IMR-90 (cell line): ENCODE measurements at regions not wholly inside any gene's neighbourhood (a gene's known extent, or its start where the extent isn't known, plus 50 kb on each side); places are given as distances from the start of the nearest gene placed in this dataset.
A peak's percentile ranks its signal among the peaks of the same experiment; 100 is the strongest.

Source experiments
- ATAC-seq: fragments of 200-7000 bp; cut with Tn5 transposase; 2 replicates; pipeline ENCODE4 v1.9.1; 2020; ENCODE audit warnings: low read depth, mild to moderate bottlenecking, moderate library complexity
- BruUV-seq: library from RNA; stranded (reverse); fragments of 400-500 nt; replicated peaks from 2 replicates; lab custom pipeline; 2021; lab: Mats Ljungman, UMichigan
- CTCF ChIA-PET: fragments of 300-600 bp; formaldehyde crosslinking; extraction: SDS; loops from one replicate; lab custom pipeline; 2021; ENCODE audit warnings: antibody characterized with exemption; lab: Yijun Ruan, JAX
- POLR2A ChIA-PET: fragments of 300-600 bp; sonication (Branson Sonifier 250); formaldehyde crosslinking; loops from one replicate; lab custom pipeline; 2022; ENCODE audit warnings: antibody characterized with exemption; ENCODE audit not compliant: unreplicated experiment; lab: Charles Lee
- DNase-seq: peaks from one replicate; pipeline ENCODE4 v3.0.0; 2013
- H2AFZ ChIP-seq: replicated peaks from 2 replicates; pipeline ENCODE3; 2013; ENCODE audit warnings: low read length, mild to moderate bottlenecking; ENCODE audit not compliant: poor library complexity
- H2AK5ac ChIP-seq: 2 replicates; pipeline ENCODE4 v1.6.1; 2013; ENCODE audit warnings: low read depth, low read length, inconsistent platforms
- H2AK9ac ChIP-seq: replicated peaks from 2 replicates; pipeline ENCODE3; 2013; ENCODE audit warnings: mild to moderate bottlenecking, low read depth, low read length, moderate library complexity; ENCODE audit not compliant: poor library complexity
- H2BK120ac ChIP-seq: 2 replicates; pipeline ENCODE4 v1.6.1; 2013; ENCODE audit warnings: low read depth, low read length, inconsistent platforms
- H2BK15ac ChIP-seq: 3 replicates; pipeline ENCODE4 v1.6.1; 2013; ENCODE audit warnings: low read depth, low read length, inconsistent platforms
- H2BK20ac ChIP-seq: 2 replicates; pipeline ENCODE4 v1.6.1; 2013; ENCODE audit warnings: low read depth, mild to moderate bottlenecking, inconsistent platforms, low read length, moderate library complexity
- H2BK5ac ChIP-seq: 2 replicates; pipeline ENCODE4 v1.6.1; 2013; ENCODE audit warnings: mild to moderate bottlenecking, low read depth, low read length, inconsistent platforms; ENCODE audit not compliant: poor library complexity, severe bottlenecking
- H3K14ac ChIP-seq: replicated peaks from 2 replicates; pipeline ENCODE4 v1.6.1; 2013; ENCODE audit warnings: low read depth, low read length, inconsistent platforms
- H3K18ac ChIP-seq: 2 replicates; pipeline ENCODE4 v1.6.1; 2013; ENCODE audit warnings: low read depth, low read length, control low read depth
- H3K23ac ChIP-seq: 2 replicates; pipeline ENCODE4 v1.6.1; 2013; ENCODE audit warnings: low read depth, low read length, inconsistent platforms
- H3K27ac ChIP-seq: 2 replicates; pipeline ENCODE4 v1.5.1; 2013; ENCODE audit warnings: mild to moderate bottlenecking, control low read depth, low read length; ENCODE audit not compliant: insufficient read depth
- H3K27me3 ChIP-seq: 2 replicates; pipeline ENCODE4 v1.6.1; 2013; ENCODE audit warnings: low read length; ENCODE audit not compliant: control insufficient read depth, insufficient read depth
- H3K36me3 ChIP-seq: 2 replicates; pipeline ENCODE4 v1.6.1; 2013; ENCODE audit warnings: low read length, mixed read lengths; ENCODE audit not compliant: control insufficient read depth, insufficient read depth
- H3K4ac ChIP-seq: 2 replicates; pipeline ENCODE4 v1.6.1; 2013; ENCODE audit warnings: low read depth, low read length, inconsistent platforms
- H3K4me1 ChIP-seq: 2 replicates; pipeline ENCODE4 v1.6.1; 2013; ENCODE audit warnings: low read length, mixed read lengths; ENCODE audit not compliant: control insufficient read depth, insufficient read depth
- H3K4me2 ChIP-seq: 2 replicates; pipeline ENCODE4 v1.6.1; 2013; ENCODE audit warnings: low read depth, mild to moderate bottlenecking, control low read depth, low read length, moderate library complexity
- H3K4me3 ChIP-seq: 2 replicates; pipeline ENCODE4 v1.5.1; 2013; ENCODE audit warnings: low read depth, mild to moderate bottlenecking, control low read depth, low read length, moderate library complexity; ENCODE audit not compliant: insufficient read depth
- H3K56ac ChIP-seq: 2 replicates; pipeline ENCODE4 v1.6.1; 2013; ENCODE audit warnings: low read length, inconsistent platforms; ENCODE audit not compliant: insufficient read depth; ENCODE audit errors: extremely low read depth
- H3K79me1 ChIP-seq, 2 experiments: 2 replicates each; pipeline ENCODE4 v1.6.1; 2013; ENCODE audit warnings: low read length in 2 of 2, inconsistent platforms in 1 of 2, low read depth in 1 of 2
- H3K9ac ChIP-seq: 2 replicates; pipeline ENCODE4 v1.6.1; 2013; ENCODE audit warnings: low read depth, low read length, control low read depth
- H3K9me1 ChIP-seq: 2 replicates; pipeline ENCODE4 v1.6.1; 2013; ENCODE audit warnings: low read length, inconsistent platforms; ENCODE audit not compliant: insufficient read depth
- H3K9me3 ChIP-seq: 2 replicates; pipeline ENCODE4 v1.6.1; 2013; ENCODE audit warnings: low read length; ENCODE audit not compliant: control insufficient read depth, insufficient read depth
- H4K20me1 ChIP-seq: 2 replicates; pipeline ENCODE4 v1.6.1; 2013; ENCODE audit warnings: low read length, inconsistent platforms; ENCODE audit not compliant: insufficient read depth
- H4K5ac ChIP-seq: 2 replicates; pipeline ENCODE4 v1.6.1; 2013; ENCODE audit warnings: mild to moderate bottlenecking, low read depth, low read length, control low read depth
- H4K8ac ChIP-seq, 2 experiments: 2 replicates each; pipeline ENCODE4 v1.6.1; 2013; ENCODE audit warnings: low read depth in 2 of 2, low read length in 2 of 2, control low read depth in 1 of 2, inconsistent platforms in 1 of 2
- H4K91ac ChIP-seq: 2 replicates; pipeline ENCODE4 v1.6.1; 2013; ENCODE audit warnings: low read depth, low read length, inconsistent platforms; ENCODE audit not compliant: insufficient read depth
- RCOR1 ChIP-seq: IDR thresholded peaks from 2 replicates; pipeline ENCODE4 v1.6.1; 2012; ENCODE audit warnings: mild to moderate bottlenecking, low read length, improper control_type of control experiment; ENCODE audit not compliant: insufficient replicate concordance
- USF2 ChIP-seq: fragments of 150-350 bp; IDR thresholded peaks from 2 replicates; pipeline ENCODE4 v1.6.1; 2017; ENCODE audit warnings: mild to moderate bottlenecking, antibody characterized with exemption, low read length, low read depth
- WGBS, 2 experiments: methylation state at CpG; one replicate each; pipeline versions ENCODE4 v1.1.5 to v1.1.7; 2013; ENCODE audit warnings: missing lambda C conversion rate in 2 of 2; ENCODE audit not compliant: insufficient read length in 1 of 2; ENCODE audit errors: extremely low coverage in 2 of 2; 5-methylcytosine and 5-hydroxymethylcytosine counted together
- dilution Hi-C: fragments of 300-500 bp; cut with HindIII; formaldehyde crosslinking; loops from one replicate; pipeline ENCODE4 v1.14.3; 2018; ENCODE audit warnings: low sequenced_read_pairs; ENCODE audit not compliant: unreplicated experiment
- in situ Hi-C: fragments of 300-500 bp; cut with MboI; formaldehyde crosslinking; loops from 3 replicates; pipeline ENCODE4 v1.14.3; 2019; ENCODE audit warnings: low sequenced_read_pairs, inconsistent platforms, mixed read lengths
- intact Hi-C: fragments of 100-400 bp; cut with micrococcal nuclease; formaldehyde crosslinking; loops from 2 replicates; pipeline ENCODE4 v1.10.0; 2022

GRCh38 chr12:65568517-65568916, 255.8 kb upstream of the HMGA2 start:
- H4K91ac ChIP-seq = peak overlapping the region; percentile 2; the same call in 1 of the 2 replicates
- ChIA-PET POLR2A (no interaction called here), CTCF (interaction anchor here (1.5 kb wide), 1 partner anchor 12 kb away, joined by 4 read pairs; no protein-coding TSS in a partner anchor)
- ATAC-seq = no peak
- in situ Hi-C loops (no loop called here), intact Hi-C loops (loop anchor here (5.0 kb wide), 1 partner anchor 539 kb away; no protein-coding TSS in a partner anchor), dilution Hi-C loops (no loop called here)
- no peak overlapping the region for H3K9ac ChIP-seq
- peaks cover 11% of the 10 kb centered on the region for H3K9me1 ChIP-seq
- H2AFZ ChIP-seq = no peak overlapping the region
- H2AK9ac ChIP-seq = no peak overlapping the region
- H3K79me1 ChIP-seq = peaks cover 0 to 17% of the 10 kb centered on the region in 2 experiments; a peak in 2 of 4 replicates
- peak overlapping the region in 1 of 2 experiments; percentile 13; a peak in 1 of 4 replicates for H4K8ac ChIP-seq
- H3K36me3 ChIP-seq = no peaks in the 10 kb centered on the region
- no peak overlapping the region for H3K18ac ChIP-seq
- peak overlapping the region; percentile 77; the same call in 1 of the 3 replicates for H2BK15ac ChIP-seq
- peak overlapping the region; percentile 46 for H3K14ac ChIP-seq
- no peak overlapping the region for H3K56ac ChIP-seq
- no peaks in the 10 kb centered on the region for H3K27me3 ChIP-seq
- H2BK120ac ChIP-seq = peak overlapping the region; percentile 95; the same call in 1 of the 2 replicates
- H3K4me3 ChIP-seq = no peak overlapping the region
- H3K4me2 ChIP-seq = no peak overlapping the region
- 46% methylated on average over 2 of the region's 4 CpGs; no CpG with 5 or more reads in 1 of the 2 experiments for WGBS, 2 experiments
- no peak overlapping the region; the same call in 1 of the 2 replicates for H3K23ac ChIP-seq
- peak overlapping the region; percentile 95 for H2BK20ac ChIP-seq
- no peak overlapping the region for H3K27ac ChIP-seq
- peaks cover 17% of the 10 kb centered on the region for H3K4me1 ChIP-seq
- H3K4ac ChIP-seq = peak overlapping the region; percentile 92; the same call in 1 of the 2 replicates
- H3K9me3 ChIP-seq = no peaks in the 10 kb centered on the region
- peak overlapping the region; percentile 63; the same call in 1 of the 2 replicates for H2AK5ac ChIP-seq
- peak; percentile 84 for DNase-seq
- H4K5ac ChIP-seq = peak overlapping the region; percentile 12; the same call in 1 of the 2 replicates
- BruUV-seq = no TSS peak
- TF ChIP-seq USF2 (peak; percentile 45; the same call in 1 of the 2 replicates), RCOR1 (no peak)
- peaks cover 6% of the 10 kb centered on the region; the same call in 1 of the 2 replicates for H4K20me1 ChIP-seq
- peak overlapping the region; percentile 98 for H2BK5ac ChIP-seq
